Mesothelial cell of epicardium (in vitro differentiated cells): ENCODE measurements at regions not wholly inside any gene's neighbourhood (a gene's known extent, or its start where the extent isn't known, plus 50 kb on each side); places are given as distances from the start of the nearest gene placed in this dataset.

Experiments
- DNase-seq, 2 experiments: peaks; one replicate each; pipeline ENCODE4 v3.0.0; 2021; ENCODE audit warnings: low spot score in 2 of 2; ENCODE audit not compliant: unreplicated experiment in 2 of 2
- H3K27ac Mint-ChIP-seq: 2 replicates; pipeline ENCODE4 v1.8.0; 2021; ENCODE audit warnings: mixed read lengths
- H3K27me3 Mint-ChIP-seq: 2 replicates; pipeline ENCODE4 v1.8.0; 2021; ENCODE audit warnings: low read depth, mixed read lengths
- H3K36me3 Mint-ChIP-seq: 2 replicates; pipeline ENCODE4 v1.8.0; 2021; ENCODE audit warnings: mixed read lengths
- H3K4me1 Mint-ChIP-seq: 2 replicates; pipeline ENCODE4 v1.8.0; 2021; ENCODE audit warnings: mixed read lengths
- H3K4me3 Mint-ChIP-seq: 2 replicates; pipeline ENCODE4 v1.8.0; 2021; ENCODE audit warnings: mild to moderate bottlenecking, moderate library complexity, mixed read lengths
- H3K9me3 Mint-ChIP-seq: 2 replicates; pipeline ENCODE4 v1.8.0; 2021; ENCODE audit warnings: mixed read lengths
- TF ChIP-seq, protein P1 (sequence below): fragments of 200-600 bp; sonication (generic); IDR thresholded peaks from one replicate; pipeline ENCODE4 v1.5.0; 2021; ENCODE audit warnings: antibody characterized with exemption; ENCODE audit not compliant: unreplicated experiment

DNA sequence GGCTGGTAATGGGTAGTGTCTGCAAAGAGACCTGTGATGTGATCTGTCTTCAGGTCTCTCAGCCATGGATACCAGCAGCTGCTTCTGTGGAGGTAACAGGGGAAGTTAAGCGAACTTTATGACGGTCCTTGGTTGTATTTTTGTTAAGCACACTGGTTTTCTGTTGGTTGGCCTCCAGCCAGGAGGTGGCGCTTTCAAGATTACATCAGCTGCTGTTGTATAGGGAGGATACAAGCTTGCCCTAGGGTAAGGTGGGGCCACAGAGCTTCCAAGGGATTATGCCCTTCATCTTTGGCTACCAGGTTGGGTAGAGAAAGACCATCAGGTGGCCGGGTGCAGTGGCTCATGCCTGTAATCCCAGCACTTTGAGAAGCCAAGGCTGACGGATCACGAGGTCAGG is 834.2 kb upstream of the GALNTL6 start:
- Mint-ChIP-seq H3K9me3 (peaks cover 29% of the 10 kb centered on the region), H3K27me3 (no peaks in the 10 kb centered on the region)
- no peak for DNase-seq

DNA sequence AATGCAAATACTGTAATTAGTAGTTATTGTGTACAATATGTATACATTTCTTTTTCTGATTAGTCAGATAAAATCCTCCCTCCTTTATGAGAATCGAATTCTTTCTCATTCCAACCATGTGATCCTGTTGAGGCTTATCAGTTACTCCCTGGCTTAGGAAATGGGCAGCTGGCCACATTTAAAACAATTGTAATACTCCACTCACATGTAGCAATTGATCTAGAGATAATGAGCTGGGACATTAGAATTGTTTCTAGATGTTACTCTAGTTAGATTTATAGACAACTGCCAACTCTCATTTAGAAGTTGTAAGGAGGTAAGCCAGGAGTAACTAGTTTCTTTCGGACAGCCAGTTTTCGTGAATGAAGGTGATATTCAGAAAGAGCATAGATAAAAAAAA is 859.3 kb upstream of the AADAT start:
- Mint-ChIP-seq H3K9me3 (no peaks in the 10 kb centered on the region), H3K27ac (no peak overlapping the region), H3K4me1 (peaks cover 13% of the 10 kb centered on the region), H3K27me3 (no peaks in the 10 kb centered on the region), H3K36me3 (no peaks in the 10 kb centered on the region), H3K4me3 (no peak overlapping the region)
- TF ChIP-seq, protein P1, sequence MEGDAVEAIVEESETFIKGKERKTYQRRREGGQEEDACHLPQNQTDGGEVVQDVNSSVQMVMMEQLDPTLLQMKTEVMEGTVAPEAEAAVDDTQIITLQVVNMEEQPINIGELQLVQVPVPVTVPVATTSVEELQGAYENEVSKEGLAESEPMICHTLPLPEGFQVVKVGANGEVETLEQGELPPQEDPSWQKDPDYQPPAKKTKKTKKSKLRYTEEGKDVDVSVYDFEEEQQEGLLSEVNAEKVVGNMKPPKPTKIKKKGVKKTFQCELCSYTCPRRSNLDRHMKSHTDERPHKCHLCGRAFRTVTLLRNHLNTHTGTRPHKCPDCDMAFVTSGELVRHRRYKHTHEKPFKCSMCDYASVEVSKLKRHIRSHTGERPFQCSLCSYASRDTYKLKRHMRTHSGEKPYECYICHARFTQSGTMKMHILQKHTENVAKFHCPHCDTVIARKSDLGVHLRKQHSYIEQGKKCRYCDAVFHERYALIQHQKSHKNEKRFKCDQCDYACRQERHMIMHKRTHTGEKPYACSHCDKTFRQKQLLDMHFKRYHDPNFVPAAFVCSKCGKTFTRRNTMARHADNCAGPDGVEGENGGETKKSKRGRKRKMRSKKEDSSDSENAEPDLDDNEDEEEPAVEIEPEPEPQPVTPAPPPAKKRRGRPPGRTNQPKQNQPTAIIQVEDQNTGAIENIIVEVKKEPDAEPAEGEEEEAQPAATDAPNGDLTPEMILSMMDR, result no peak
- DNase-seq, result no peak

More for the DNA sequence above, 834.2 kb upstream of the GALNTL6 start:
- no peaks in the 10 kb centered on the region for H3K4me1 Mint-ChIP-seq
- no peak overlapping the region for H3K4me3 Mint-ChIP-seq
- no peak overlapping the region for H3K27ac Mint-ChIP-seq
- peaks cover 4% of the 10 kb centered on the region for H3K36me3 Mint-ChIP-seq
- TF ChIP-seq, protein P1, result no peak

DNA sequence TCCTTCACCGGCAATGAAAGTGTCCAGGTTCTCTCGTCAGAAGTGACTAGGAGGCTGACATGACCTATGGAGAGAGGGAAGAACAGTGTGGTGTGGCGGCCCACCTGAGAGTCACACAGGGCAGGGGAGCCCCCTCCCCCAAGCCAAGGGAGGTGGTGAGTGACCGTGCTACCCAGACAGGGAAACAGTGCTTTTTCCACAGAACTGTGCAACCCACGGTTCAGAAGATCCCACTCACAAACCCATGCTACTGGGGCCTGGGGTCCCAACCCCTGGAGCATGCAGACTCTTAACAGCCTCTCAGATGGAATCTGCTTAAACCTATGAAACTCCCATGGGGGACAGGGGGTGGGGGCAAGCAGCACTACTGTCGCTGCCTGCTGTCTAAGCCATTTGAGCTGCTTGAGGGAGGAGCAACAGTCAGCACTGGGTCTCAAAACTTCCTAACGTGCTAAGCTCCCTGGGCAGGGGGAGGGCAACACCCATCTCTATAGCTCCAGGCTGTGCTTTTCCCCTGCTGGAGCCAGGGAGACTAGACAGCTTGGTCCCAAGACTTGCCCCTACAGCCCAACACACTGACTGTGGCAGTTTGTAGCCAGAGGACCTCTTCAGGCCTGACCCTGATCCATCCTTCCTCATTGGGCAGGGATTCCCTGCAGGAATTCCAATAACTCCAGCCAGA is 850.4 kb upstream of the AADAT start:
- Mint-ChIP-seq H3K4me1 (peaks cover 9% of the 10 kb centered on the region), H3K36me3 (peaks cover 17% of the 10 kb centered on the region), H3K27ac (no peak overlapping the region), H3K9me3 (peaks cover 23% of the 10 kb centered on the region), H3K27me3 (no peaks in the 10 kb centered on the region), H3K4me3 (no peak overlapping the region)
- no peak for DNase-seq
- TF ChIP-seq, protein P1, result no peak

DNA sequence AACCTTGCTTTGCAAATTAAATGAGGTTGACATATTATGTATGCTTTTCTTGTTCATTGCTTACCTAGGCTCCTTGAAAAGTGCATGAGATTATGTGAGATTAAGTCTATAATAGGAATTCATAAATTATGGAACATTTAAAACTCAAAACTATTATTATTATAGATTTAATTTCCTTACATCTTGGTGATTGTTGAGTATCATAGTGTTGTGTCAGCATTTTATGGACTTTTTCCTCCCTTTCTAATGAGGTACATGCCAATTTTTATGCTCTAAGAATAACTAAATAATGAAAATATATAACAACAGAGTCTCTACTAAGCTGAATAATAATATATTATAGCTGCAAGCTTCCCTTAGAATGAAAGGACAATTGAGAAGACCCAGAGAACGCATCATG is 848.8 kb upstream of the AADAT start:
- Mint-ChIP-seq H3K4me1 (peaks cover 2% of the 10 kb centered on the region), H3K36me3 (peaks cover 17% of the 10 kb centered on the region), H3K9me3 (peaks cover 23% of the 10 kb centered on the region), H3K27ac (no peak overlapping the region), H3K27me3 (no peaks in the 10 kb centered on the region), H3K4me3 (no peak overlapping the region)
- TF ChIP-seq, protein P1, result no peak
- no peak for DNase-seq

DNA sequence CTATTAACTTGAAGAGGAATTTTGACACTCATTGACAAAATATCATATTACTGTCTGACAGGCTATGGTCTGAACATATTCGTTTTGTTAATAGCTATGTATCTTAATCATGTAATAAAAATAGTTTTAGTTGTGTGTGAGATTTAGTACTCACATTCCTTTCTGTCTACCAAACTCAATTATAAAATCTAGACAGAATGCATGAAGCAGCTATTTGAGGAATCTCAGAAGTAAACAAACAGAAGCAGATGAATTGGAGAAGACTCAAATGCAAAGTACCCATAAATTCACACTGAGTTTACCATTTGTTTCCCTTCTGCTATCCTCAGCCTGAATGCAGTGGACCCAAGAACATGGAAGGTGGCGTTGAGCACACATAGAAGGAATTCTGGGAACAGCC is 841.6 kb upstream of the AADAT start:
- no peak for DNase-seq
- H3K9me3 Mint-ChIP-seq, result no peaks in the 10 kb centered on the region
- peaks cover 18% of the 10 kb centered on the region for H3K4me1 Mint-ChIP-seq
- TF ChIP-seq, protein P1, result no peak
- H3K27me3 Mint-ChIP-seq, result no peaks in the 10 kb centered on the region
- H3K4me3 Mint-ChIP-seq, result no peak overlapping the region
- no peaks in the 10 kb centered on the region for H3K36me3 Mint-ChIP-seq
- peak overlapping the region; percentile 41 for H3K27ac Mint-ChIP-seq

DNA sequence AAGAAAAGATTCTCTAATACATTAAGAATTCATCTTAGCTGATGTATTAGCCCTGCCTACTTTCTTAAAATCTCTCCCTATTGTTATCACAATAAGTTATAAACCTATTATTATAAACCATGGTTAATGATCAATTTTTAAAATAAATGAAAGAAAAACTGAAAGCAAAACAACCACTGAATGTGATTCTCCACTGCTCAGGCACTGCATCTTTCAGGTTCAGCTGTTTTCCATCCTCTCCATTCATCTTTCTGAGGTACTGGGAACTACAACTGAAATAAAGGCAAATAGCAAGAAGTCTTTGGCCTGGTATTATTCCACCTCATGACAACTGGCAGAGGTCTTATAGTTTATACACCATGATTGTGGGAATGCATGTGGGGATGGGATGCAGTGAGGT is 798.9 kb upstream of the AADAT start:
- no peak for DNase-seq
- peaks cover 10% of the 10 kb centered on the region for H3K9me3 Mint-ChIP-seq

More for the DNA sequence above, 798.9 kb upstream of the AADAT start:
- Mint-ChIP-seq H3K36me3 (no peaks in the 10 kb centered on the region), H3K27me3 (no peaks in the 10 kb centered on the region), H3K27ac (no peak overlapping the region), H3K4me3 (no peak overlapping the region), H3K4me1 (peaks cover 8% of the 10 kb centered on the region)
- TF ChIP-seq, protein P1, result no peak
